ENCODE measurements at regions not wholly inside any gene's neighbourhood (a gene's known extent, or its start where the extent isn't known, plus 50 kb on each side); places are given as distances from the start of the nearest gene placed in this dataset.

DNA sequence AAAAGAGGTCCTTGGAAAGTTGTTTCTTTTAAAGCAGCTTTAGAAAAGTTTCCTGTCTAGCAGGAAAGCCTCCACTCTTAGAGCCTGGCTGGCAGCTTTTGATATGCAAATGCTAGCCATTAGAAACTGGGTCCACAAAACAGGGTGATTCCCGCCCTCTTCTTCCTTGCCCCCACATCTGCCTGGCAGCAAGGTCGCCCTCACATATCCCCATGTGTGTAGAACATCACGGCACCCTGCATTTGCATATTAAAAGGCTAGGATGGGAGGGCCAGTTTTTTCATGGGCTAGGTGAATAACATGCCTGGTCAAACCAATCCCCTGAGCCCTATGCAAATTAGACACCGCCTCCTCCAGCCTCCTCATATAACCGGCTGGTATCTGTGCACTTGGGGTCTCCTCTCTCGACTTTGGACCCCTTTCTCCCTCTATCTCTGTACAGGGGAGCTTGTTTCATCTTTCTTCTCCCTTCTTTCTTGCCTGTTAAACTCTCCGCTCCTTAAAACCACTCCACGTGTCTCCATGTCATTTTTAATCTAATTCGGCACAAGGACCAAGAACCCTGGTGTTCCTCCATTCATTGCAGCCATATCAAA, 426.8 kb upstream of the CTNND2 start:
- TF ChIP-seq, protein P1, sequence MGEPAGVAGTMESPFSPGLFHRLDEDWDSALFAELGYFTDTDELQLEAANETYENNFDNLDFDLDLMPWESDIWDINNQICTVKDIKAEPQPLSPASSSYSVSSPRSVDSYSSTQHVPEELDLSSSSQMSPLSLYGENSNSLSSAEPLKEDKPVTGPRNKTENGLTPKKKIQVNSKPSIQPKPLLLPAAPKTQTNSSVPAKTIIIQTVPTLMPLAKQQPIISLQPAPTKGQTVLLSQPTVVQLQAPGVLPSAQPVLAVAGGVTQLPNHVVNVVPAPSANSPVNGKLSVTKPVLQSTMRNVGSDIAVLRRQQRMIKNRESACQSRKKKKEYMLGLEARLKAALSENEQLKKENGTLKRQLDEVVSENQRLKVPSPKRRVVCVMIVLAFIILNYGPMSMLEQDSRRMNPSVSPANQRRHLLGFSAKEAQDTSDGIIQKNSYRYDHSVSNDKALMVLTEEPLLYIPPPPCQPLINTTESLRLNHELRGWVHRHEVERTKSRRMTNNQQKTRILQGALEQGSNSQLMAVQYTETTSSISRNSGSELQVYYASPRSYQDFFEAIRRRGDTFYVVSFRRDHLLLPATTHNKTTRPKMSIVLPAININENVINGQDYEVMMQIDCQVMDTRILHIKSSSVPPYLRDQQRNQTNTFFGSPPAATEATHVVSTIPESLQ (CRISPR knock-in tag; IDR thresholded peaks at IDR 0.05) = no peak
- TF ChIP-seq CREB1 (CRISPR knock-in tag; IDR thresholded peaks at IDR 0.05) = no peak
- TF ChIP-seq JUN (CRISPR knock-in tag; IDR thresholded peaks at IDR 0.05) = no peak

All from WTC11 (cell line).